Hepatocyte (in vitro differentiated cells): ENCODE measurements at regions not wholly inside any gene's neighbourhood (a gene's known extent, or its start where the extent isn't known, plus 50 kb on each side); places are given as distances from the start of the nearest gene placed in this dataset.

ENCODE experiments used
- EZH2phosphoT487 ChIP-seq: fragments of 200-600 bp; sonication (generic); IDR thresholded peaks from one replicate; pipeline ENCODE4 v1.6.1; 2018; ENCODE audit warnings: antibody characterized with exemption, mild to moderate bottlenecking, low read depth, moderate library complexity; ENCODE audit not compliant: unreplicated experiment, severe bottlenecking
- TF ChIP-seq, protein P1 (sequence below): fragments of 200-600 bp; sonication (generic); IDR thresholded peaks from 2 replicates; pipeline ENCODE4 v1.5.1; 2016; ENCODE audit warnings: antibody characterized with exemption, mild to moderate bottlenecking; ENCODE audit not compliant: poor library complexity

DNA sequence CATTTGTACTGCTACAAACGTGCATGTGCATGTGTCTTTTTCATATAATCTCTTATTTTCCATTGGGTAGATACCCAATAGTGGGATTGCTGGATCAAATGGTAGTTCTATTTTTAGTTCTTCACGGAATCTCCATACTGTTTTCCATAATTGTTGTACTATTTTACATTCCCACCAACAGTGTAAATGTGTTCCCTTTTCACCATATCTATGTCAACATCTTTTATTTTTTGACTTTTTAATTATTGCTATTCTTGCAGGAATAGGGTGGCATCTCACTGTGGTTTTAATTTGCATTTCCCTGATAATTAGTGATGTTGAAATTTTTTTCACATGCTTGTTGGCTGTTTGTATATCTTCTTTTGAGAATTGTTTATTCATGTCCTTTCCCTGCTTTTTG is 59.3 kb upstream of the PACRGL start:
- TF ChIP-seq, protein P1, sequence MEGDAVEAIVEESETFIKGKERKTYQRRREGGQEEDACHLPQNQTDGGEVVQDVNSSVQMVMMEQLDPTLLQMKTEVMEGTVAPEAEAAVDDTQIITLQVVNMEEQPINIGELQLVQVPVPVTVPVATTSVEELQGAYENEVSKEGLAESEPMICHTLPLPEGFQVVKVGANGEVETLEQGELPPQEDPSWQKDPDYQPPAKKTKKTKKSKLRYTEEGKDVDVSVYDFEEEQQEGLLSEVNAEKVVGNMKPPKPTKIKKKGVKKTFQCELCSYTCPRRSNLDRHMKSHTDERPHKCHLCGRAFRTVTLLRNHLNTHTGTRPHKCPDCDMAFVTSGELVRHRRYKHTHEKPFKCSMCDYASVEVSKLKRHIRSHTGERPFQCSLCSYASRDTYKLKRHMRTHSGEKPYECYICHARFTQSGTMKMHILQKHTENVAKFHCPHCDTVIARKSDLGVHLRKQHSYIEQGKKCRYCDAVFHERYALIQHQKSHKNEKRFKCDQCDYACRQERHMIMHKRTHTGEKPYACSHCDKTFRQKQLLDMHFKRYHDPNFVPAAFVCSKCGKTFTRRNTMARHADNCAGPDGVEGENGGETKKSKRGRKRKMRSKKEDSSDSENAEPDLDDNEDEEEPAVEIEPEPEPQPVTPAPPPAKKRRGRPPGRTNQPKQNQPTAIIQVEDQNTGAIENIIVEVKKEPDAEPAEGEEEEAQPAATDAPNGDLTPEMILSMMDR: no peak
- no peak for TF ChIP-seq EZH2phosphoT487
